ENCODE measurements at regions not wholly inside any gene's neighbourhood (a gene's known extent, or its start where the extent isn't known, plus 50 kb on each side); places are given as distances from the start of the nearest gene placed in this dataset.
"Not testable (repeated sequence)": the region's sequence is repeated elsewhere in the genome, so short reads cannot be mapped to it uniquely, and the experiment has no call there.

DNA sequence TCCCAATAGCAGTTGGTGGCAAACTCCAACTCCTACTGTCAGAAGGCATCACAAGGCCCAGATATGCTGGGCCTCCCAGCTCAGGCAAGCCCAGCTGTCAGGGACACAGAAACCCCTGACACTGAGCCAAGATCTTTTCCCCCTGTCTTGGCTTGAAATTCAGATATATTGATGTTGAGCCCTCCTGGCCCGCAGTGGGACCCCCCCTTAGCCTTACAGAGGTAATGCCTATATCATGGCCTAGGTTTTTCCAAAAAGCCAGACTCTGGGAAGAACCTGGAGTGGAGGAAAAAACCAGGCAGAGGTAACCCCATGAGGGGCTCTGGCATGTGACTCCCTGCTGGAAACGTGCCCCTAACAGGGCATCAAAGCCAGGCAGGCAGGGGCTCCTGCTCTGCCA, 129.2 kb downstream of the POTEG start:
- H3K23me2 ChIP-seq (ENCODE audit: insufficient read length, low read depth, low read length, poor library complexity, severe bottlenecking); H3K23ac ChIP-seq (ENCODE audit: insufficient read length, low read depth, low read length); H3K36me3 Mint-ChIP-seq (ENCODE audit: insufficient read depth in 1 of 3, low read depth in 3 of 3); H3K4me1 Mint-ChIP-seq; H2BK15ac ChIP-seq (ENCODE audit: low read depth, low read length); H3K4ac ChIP-seq (ENCODE audit: low read depth, low read length); H2BK120ac ChIP-seq (ENCODE audit: low read depth, low read length, poor library complexity, severe bottlenecking); H3K14ac ChIP-seq (ENCODE audit: insufficient read depth, low read length); H3K4me3 Mint-ChIP-seq; H3K9me3 Mint-ChIP-seq; H3K79me1 ChIP-seq (ENCODE audit: insufficient read depth, low read depth, low read length, poor library complexity, severe bottlenecking); H4K5ac ChIP-seq (ENCODE audit: insufficient read length, low read depth, low read length); H2BK5ac ChIP-seq (ENCODE audit: insufficient read length, low read length); H3T11ph ChIP-seq (ENCODE audit: low read length); H3K18ac ChIP-seq (ENCODE audit: insufficient read length, low read depth, low read length); H4K91ac ChIP-seq (ENCODE audit: insufficient read length, low read depth, low read length); H4K20me1 ChIP-seq (ENCODE audit: control insufficient read depth, insufficient read depth, insufficient read length); H3K79me2 ChIP-seq (ENCODE audit: insufficient read depth, low read length); H3K27me3 Mint-ChIP-seq (ENCODE audit: low read depth); H2BK12ac ChIP-seq (ENCODE audit: insufficient read length, low read depth, low read length); H3K27me3 ChIP-seq (ENCODE audit: insufficient read depth, low read length); H3K4me2 ChIP-seq (ENCODE audit: insufficient read depth, insufficient read length, low read length); H2BK20ac ChIP-seq (ENCODE audit: low read depth, low read length, poor library complexity, severe bottlenecking); H2AK5ac ChIP-seq (ENCODE audit: insufficient read length, low read length); H3K9ac ChIP-seq (ENCODE audit: extremely low read depth, insufficient read length, low read length); H3K27ac Mint-ChIP-seq; DNase-seq; H3K56ac ChIP-seq (ENCODE audit: insufficient read length, low read depth, low read length); H2AFZ ChIP-seq (ENCODE audit: low read length); H3K4me1 ChIP-seq (ENCODE audit: insufficient read depth, low read length); H3K9me3 ChIP-seq (ENCODE audit: control insufficient read depth, low read depth, low read length); H4K8ac ChIP-seq (replicated peaks; ENCODE audit: insufficient read length, low read depth, low read length); H3K27ac ChIP-seq (ENCODE audit: insufficient read length, low read depth, low read length): not testable (repeated sequence)
- no CpG with 5 or more reads among the region's 2 CpGs for WGBS (ENCODE audit: extremely low coverage, insufficient read length, low lambda C conversion rate)

DNA sequence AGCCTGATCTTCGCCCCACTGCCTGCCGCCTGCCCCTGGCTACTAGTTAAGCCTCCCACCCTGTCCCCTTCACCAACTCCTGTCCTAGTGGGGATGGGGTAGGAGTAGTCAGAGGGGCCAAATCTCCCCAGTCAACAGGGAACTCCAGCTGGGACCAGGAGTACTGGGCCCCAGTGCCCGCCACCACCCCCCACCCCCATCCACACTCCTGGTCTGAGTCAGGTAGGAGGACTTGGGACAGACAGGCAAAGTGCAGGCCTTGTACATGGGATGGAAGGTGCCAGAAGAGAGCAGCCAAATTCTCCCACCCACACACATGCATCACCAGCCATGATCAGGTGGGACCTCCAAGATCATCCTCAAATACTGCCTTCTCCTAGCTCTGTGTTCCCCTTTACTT, 128.4 kb downstream of the POTEG start:
- not testable (repeated sequence) for H3K18ac ChIP-seq (ENCODE audit: insufficient read length, low read depth, low read length); H3K4me3 Mint-ChIP-seq; H3T11ph ChIP-seq (ENCODE audit: low read length); H3K4me1 Mint-ChIP-seq; H2BK5ac ChIP-seq (ENCODE audit: insufficient read length, low read length); H2BK20ac ChIP-seq (ENCODE audit: low read depth, low read length, poor library complexity, severe bottlenecking); H3K27me3 Mint-ChIP-seq (ENCODE audit: low read depth); H3K27ac Mint-ChIP-seq; H3K23me2 ChIP-seq (ENCODE audit: insufficient read length, low read depth, low read length, poor library complexity, severe bottlenecking); H2BK120ac ChIP-seq (ENCODE audit: low read depth, low read length, poor library complexity, severe bottlenecking); H3K23ac ChIP-seq (ENCODE audit: insufficient read length, low read depth, low read length); H3K4ac ChIP-seq (ENCODE audit: low read depth, low read length); H2AFZ ChIP-seq (ENCODE audit: low read length); H3K9ac ChIP-seq (ENCODE audit: extremely low read depth, insufficient read length, low read length); H3K36me3 Mint-ChIP-seq (ENCODE audit: insufficient read depth in 1 of 3, low read depth in 3 of 3); H3K9me3 ChIP-seq (ENCODE audit: control insufficient read depth, low read depth, low read length); H2BK15ac ChIP-seq (ENCODE audit: low read depth, low read length); H3K27me3 ChIP-seq (ENCODE audit: insufficient read depth, low read length); H3K79me2 ChIP-seq (ENCODE audit: insufficient read depth, low read length); H3K4me2 ChIP-seq (ENCODE audit: insufficient read depth, insufficient read length, low read length); H3K27ac ChIP-seq (ENCODE audit: insufficient read length, low read depth, low read length); H3K79me1 ChIP-seq (ENCODE audit: insufficient read depth, low read depth, low read length, poor library complexity, severe bottlenecking); H3K4me1 ChIP-seq (ENCODE audit: insufficient read depth, low read length); H4K91ac ChIP-seq (ENCODE audit: insufficient read length, low read depth, low read length); H3K14ac ChIP-seq (ENCODE audit: insufficient read depth, low read length); H2BK12ac ChIP-seq (ENCODE audit: insufficient read length, low read depth, low read length); H4K8ac ChIP-seq (replicated peaks; ENCODE audit: insufficient read length, low read depth, low read length); DNase-seq; H4K20me1 ChIP-seq (ENCODE audit: control insufficient read depth, insufficient read depth, insufficient read length); H2AK5ac ChIP-seq (ENCODE audit: insufficient read length, low read length); H3K9me3 Mint-ChIP-seq; H3K56ac ChIP-seq (ENCODE audit: insufficient read length, low read depth, low read length); H4K5ac ChIP-seq (ENCODE audit: insufficient read length, low read depth, low read length)
- no CpG with 5 or more reads among the region's 3 CpGs for WGBS (ENCODE audit: extremely low coverage, insufficient read length, low lambda C conversion rate)

DNA sequence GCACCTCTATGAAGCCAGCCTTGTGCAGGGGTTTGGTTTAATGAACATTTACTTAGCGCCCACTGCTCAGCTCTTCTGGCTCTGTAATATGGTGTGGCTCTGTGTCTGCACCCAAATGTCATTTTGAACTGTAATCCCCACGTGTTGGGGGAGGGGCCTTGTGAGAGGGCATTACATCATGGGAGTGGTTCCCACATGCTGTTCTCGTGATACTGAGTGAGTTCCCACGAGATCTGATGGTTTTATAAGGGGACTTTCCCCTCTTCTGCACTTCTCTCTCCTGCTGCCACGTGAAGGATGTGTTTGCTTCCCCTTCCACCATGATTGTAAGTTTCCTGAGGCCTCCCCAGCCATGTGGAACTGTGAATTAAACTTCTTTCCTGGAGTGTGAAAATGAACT, 127.7 kb downstream of the POTEG start:
- not testable (repeated sequence) for H3K4me1 ChIP-seq (ENCODE audit: insufficient read depth, low read length); H2BK15ac ChIP-seq (ENCODE audit: low read depth, low read length); H3K23ac ChIP-seq (ENCODE audit: insufficient read length, low read depth, low read length); H3K27ac ChIP-seq (ENCODE audit: insufficient read length, low read depth, low read length); H3K36me3 Mint-ChIP-seq (ENCODE audit: insufficient read depth in 1 of 3, low read depth in 3 of 3); H4K5ac ChIP-seq (ENCODE audit: insufficient read length, low read depth, low read length); H3K14ac ChIP-seq (ENCODE audit: insufficient read depth, low read length); H3K4ac ChIP-seq (ENCODE audit: low read depth, low read length); H4K91ac ChIP-seq (ENCODE audit: insufficient read length, low read depth, low read length); H3K4me3 Mint-ChIP-seq; H3K79me2 ChIP-seq (ENCODE audit: insufficient read depth, low read length); H3K4me1 Mint-ChIP-seq; H3K18ac ChIP-seq (ENCODE audit: insufficient read length, low read depth, low read length); H4K8ac ChIP-seq (replicated peaks; ENCODE audit: insufficient read length, low read depth, low read length); H3K9me3 ChIP-seq (ENCODE audit: control insufficient read depth, low read depth, low read length); H2BK12ac ChIP-seq (ENCODE audit: insufficient read length, low read depth, low read length); H2AK5ac ChIP-seq (ENCODE audit: insufficient read length, low read length); H2AFZ ChIP-seq (ENCODE audit: low read length); H3K79me1 ChIP-seq (ENCODE audit: insufficient read depth, low read depth, low read length, poor library complexity, severe bottlenecking); H3K56ac ChIP-seq (ENCODE audit: insufficient read length, low read depth, low read length); H3T11ph ChIP-seq (ENCODE audit: low read length); DNase-seq; H3K23me2 ChIP-seq (ENCODE audit: insufficient read length, low read depth, low read length, poor library complexity, severe bottlenecking); H2BK20ac ChIP-seq (ENCODE audit: low read depth, low read length, poor library complexity, severe bottlenecking); H2BK120ac ChIP-seq (ENCODE audit: low read depth, low read length, poor library complexity, severe bottlenecking); H3K27me3 Mint-ChIP-seq (ENCODE audit: low read depth); H3K4me2 ChIP-seq (ENCODE audit: insufficient read depth, insufficient read length, low read length); H2BK5ac ChIP-seq (ENCODE audit: insufficient read length, low read length); H3K9ac ChIP-seq (ENCODE audit: extremely low read depth, insufficient read length, low read length); H3K9me3 Mint-ChIP-seq; H3K27ac Mint-ChIP-seq; H3K27me3 ChIP-seq (ENCODE audit: insufficient read depth, low read length); H4K20me1 ChIP-seq (ENCODE audit: control insufficient read depth, insufficient read depth, insufficient read length)
- WGBS (ENCODE audit: extremely low coverage, insufficient read length, low lambda C conversion rate): no CpG with 5 or more reads among the region's 5 CpGs

All from H9 (cell line).